GM19372 (cell line): ENCODE measurements at regions not wholly inside any gene's neighbourhood (a gene's known extent, or its start where the extent isn't known, plus 50 kb on each side); places are given as distances from the start of the nearest gene placed in this dataset.

Experiments used
- ATAC-seq: cut with Tn5 transposase; IDR thresholded peaks from one replicate; pipeline ENCODE4 v1.9.1; 2021; ENCODE audit warnings: mild to moderate bottlenecking, low read depth, moderate library complexity; ENCODE audit not compliant: unreplicated experiment

GRCh38 chrX:131763674-131764073 lies 219.8 kb downstream of the OR13H1 start:
- ATAC-seq: no peak

- ATAC-seq: no peak
Measured at GRCh38 chrX:131764216-131764615, 220.3 kb downstream of the OR13H1 start.

DNA sequence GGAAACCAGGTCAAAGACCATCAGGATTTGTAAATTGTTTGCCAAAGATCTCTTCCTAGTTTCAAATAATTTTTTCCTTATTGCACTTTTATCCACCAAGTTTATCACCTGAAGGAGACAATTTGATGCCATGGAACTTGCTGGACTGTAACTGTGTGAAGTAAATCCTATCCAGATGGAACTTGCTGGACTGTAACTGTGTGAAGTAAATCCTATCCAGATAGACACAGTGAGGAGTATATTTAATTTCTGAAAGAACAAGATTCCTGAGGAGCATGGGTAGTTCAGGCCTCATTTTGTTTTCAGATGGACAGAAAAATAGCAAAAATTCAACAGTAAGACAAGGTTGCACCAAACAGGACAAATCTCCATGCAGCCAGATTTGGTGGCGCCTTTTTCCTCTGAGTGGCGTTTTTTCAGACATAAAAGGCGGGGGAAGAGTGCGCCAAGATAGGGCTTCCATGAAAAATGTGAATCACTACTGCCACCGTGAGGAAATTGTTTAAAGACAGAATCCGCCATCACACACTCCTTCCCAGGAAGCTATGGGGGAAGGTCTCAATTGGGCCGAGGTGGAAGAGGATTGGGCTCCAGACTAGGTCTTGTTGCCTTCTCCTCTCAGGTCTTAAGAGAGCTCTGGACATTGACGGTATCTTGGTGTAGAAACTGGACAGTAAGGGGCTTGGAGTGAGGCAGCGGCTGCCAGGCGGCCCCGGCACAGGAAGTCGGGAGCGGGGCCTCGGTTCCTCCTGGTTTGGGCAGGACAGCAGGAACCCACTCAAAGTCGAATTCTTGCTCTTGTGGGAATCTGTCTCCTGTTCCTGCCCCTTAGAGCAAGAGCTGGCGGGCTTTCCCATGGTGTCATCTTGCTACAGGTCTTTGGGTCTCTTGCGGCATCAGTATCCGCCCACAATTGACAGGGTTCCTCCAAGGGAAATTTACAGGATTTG lies 234.7 kb downstream of the OR13H1 start:
- ATAC-seq: no peak

DNA sequence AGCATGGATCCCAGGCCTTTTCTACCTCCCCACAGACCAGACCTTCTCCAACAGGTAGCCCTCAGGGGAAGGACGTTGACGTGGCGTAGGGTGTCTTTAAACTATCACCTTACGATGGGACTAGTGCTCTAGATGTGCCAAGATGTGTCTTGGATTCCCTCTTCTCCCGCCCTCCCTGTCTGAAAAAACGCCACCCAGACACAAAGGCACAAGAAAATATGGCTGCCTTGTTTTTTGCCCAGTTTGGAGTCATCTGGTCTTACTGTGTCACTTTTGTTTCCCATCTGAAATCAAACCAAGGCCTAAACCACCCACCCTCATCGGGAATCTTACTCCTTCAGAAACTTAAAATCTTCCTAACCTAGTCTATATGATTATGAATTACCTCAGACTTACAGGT lies 235.4 kb downstream of the OR13H1 start:
- no peak for ATAC-seq

DNA sequence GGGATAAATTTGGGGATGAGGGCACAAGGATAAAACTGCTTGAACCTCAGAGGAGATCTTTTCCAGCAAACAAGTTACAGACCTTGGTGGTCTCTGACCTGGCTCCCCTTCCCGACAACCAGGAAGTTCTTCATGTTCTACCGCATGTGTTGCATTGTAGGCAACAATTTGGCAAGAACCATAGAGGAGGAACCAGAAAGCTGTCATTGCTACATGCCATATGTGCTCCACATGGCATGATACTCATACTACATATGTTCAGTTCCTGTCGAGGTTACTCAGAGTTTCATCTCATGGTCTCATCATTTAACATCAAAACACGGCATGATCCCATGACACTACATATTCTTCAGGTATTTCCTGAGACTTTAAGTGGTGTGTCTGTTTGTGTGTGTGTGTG lies 235.9 kb downstream of the OR13H1 start:
- no peak for ATAC-seq

- no peak for ATAC-seq
Measured at GRCh38 chrX:131782646-131783045, 238.8 kb downstream of the OR13H1 start.

GRCh38 chrX:131783555-131784308 lies 239.4 kb upstream of the STK26 start:
- ATAC-seq: no peak

GRCh38 chrX:131789664-131790063 lies 233.4 kb upstream of the STK26 start:
- ATAC-seq: no peak

DNA sequence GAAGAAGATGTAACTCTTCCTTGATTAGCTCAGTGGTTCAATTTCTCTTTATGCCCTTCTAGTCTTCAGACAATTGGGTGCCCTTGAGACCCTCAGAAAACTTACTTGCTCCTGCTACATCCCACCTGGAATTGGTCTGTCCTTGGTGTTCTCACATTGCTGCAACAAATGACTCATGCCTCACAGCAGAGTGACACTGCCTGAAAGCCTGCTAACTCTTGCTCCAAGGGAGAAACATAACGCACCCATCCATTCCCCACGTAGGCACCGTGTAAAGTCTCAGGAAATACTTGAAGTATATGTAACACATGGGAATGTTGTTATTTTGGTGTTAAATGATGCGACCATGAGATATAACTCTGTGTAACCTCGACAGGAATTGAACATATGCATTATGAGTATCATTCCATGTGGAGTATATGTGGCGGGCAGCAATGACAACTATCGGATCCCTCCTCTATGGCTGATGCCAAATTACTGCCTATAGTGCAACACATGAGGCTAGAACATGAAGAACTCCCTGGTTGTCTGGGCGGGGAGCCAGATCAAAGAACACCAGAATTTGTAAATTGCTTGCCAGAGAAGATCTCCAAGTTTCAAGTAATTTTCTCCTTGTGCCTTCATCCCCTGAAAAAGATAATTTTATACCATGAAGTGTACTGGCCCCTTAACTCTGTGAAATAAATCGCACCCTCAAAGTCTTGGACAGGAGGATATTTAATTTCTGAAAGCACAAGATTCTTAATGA lies 231.3 kb upstream of the STK26 start:
- ATAC-seq: no peak

GRCh38 chrX:131792356-131792749 lies 230.7 kb upstream of the STK26 start:
- no peak for ATAC-seq

- no peak for ATAC-seq
Measured at GRCh38 chrX:131792789-131793462, 230.2 kb upstream of the STK26 start.

GRCh38 chrX:131795442-131796229 lies 227.5 kb upstream of the STK26 start:
- no peak for ATAC-seq

DNA sequence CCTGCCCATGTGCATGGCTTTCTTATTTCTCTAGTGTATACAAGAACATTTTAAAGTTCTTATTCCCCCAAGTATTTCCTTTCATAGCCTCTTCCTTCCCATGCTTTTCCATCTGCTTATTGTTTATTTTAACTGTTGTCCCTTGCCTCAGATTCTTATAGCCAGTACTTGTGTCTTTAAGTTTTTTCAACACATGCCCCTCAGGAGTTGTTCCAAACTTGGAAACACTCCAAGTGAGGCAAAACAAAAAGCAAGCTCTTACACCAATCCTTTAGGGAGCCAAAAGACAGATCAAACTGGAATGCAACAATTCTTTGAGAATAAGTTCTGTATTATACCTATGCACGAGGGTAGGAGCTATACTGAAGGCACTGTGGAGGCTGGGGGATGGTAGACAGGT lies 222.0 kb upstream of the STK26 start:
- no peak for ATAC-seq

- ATAC-seq: no peak
Measured at GRCh38 chrX:131801911-131802310, 221.2 kb upstream of the STK26 start.

DNA sequence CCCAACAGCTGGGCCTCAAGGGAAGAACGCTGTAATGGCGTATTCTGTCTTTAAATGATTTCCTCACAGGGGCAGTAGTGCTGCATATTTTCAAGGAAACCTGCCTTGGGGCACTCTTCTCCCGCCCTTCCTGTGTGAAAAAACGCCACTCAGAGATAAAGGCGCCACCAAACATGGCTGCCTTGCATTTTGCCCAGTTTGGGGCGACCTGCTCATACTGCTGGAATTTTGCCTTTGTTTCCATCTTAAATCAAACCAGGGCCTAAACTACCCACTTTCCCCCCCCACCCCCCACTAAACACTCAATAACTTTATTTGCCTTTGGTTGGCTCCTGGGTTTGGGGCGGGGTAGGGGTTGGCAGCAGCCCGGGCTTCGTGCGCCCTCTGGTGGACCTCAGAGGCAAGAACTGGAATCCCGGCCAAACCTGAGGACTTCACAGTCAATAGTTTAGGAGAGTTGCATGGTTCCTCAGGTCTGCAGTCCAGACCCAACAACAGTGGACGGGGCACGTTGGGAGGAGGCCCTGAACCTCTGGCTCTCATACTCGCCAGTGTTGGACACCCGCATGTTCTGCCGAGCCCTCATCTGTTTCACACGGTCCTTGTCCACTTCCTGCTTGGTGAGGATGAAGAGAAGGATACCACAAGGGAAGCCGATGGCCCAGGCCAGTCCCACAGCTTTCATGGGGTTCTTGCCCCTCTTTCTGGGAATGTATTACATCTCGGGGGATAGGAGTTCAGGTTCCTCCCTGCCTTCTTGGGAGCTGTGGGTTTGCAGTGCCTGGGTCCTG lies 220.1 kb upstream of the STK26 start:
- ATAC-seq: no peak

GRCh38 chrX:131812847-131813825 lies 210.0 kb upstream of the STK26 start:
- peak; percentile 75 for ATAC-seq

GRCh38 chrX:131816551-131817136 lies 206.5 kb upstream of the STK26 start:
- ATAC-seq: no peak
